ENCODE measurements at regions not wholly inside any gene's neighbourhood (a gene's known extent, or its start where the extent isn't known, plus 50 kb on each side); places are given as distances from the start of the nearest gene placed in this dataset.

DNA sequence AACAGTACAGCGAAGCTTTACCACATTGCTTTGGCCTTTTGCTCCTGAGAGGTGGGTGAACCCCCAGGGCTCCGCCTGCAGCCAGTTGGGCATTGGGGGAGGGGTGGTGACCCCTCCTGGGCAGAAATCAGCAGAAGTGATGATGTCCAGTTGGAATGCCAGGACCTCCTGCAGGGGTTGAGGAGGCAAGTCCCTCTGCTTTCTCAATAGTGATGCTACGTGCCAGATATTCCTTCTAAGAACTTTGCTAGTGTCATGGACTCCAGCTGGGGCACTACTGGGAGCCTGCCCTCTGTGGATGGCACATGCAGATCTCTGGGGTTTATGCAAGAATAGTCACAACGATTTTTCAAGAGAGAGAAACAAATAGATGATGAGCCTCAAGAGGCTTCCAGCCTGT lies 95.6 kb downstream of the NDFIP1 start:
- no peaks in the 10 kb centered on the region for H3K27me3 ChIP-seq (ENCODE audit: insufficient read depth, low read length)
- H3K9ac ChIP-seq (ENCODE audit: low read depth, low read length), result no peak overlapping the region
- H3K4me1 ChIP-seq (ENCODE audit: insufficient read depth, low read length), result peaks cover 8% of the 10 kb centered on the region; the same call in 1 of the 2 replicates
- 83% methylated on average over 4 of the region's 4 CpGs for WGBS
- H3K9me3 ChIP-seq (ENCODE audit: insufficient read depth, low read depth, low read length), result no peaks in the 10 kb centered on the region
- no peak overlapping the region for H3K4me3 ChIP-seq (ENCODE audit: low read length)
- H3K36me3 ChIP-seq (ENCODE audit: insufficient read depth, low read length), result no peaks in the 10 kb centered on the region
- H3K27ac ChIP-seq (ENCODE audit: low read depth, low read length), result no peak overlapping the region
